ENCODE measurements at regions not wholly inside any gene's neighbourhood (a gene's known extent, or its start where the extent isn't known, plus 50 kb on each side); places are given as distances from the start of the nearest gene placed in this dataset.
"Not testable (repeated sequence)": the region's sequence is repeated elsewhere in the genome, so short reads cannot be mapped to it uniquely, and the experiment has no call there.

DNA sequence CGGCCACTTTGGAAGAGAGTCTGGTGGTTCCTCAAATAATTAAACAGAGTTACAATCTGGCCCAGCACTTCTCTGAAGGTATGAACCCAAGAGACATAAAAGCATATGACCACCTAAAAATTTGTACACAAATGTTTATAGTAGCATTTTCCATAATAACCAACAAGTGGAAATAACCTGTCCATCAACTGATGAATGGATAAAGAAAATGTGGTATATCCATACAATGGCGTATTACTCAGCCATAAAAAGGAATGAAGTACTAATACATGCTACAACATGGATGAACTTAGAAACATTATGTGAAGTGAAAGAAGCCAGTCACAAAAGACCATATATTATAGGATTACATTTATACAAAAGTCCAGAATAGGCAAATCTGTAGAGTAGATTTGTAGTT, 76.0 kb upstream of the RGPD5 start:
- no peak for DNase-seq (ENCODE audit: low read depth in 2 of 2)

- DNase-seq (ENCODE audit: low read depth in 2 of 2): no peak
These were observed 74.2 kb upstream of the RGPD5 start for GRCh38 chr2:109719871-109720270.

- DNase-seq (ENCODE audit: low read depth in 2 of 2): no peak
These were observed 73.6 kb upstream of the RGPD5 start for GRCh38 chr2:109720380-109721106.

- no peak for DNase-seq (ENCODE audit: low read depth in 2 of 2)
These were observed 73.0 kb upstream of the RGPD5 start for GRCh38 chr2:109721135-109721534.

GRCh38 chr2:109721626-109722025, 72.5 kb upstream of the RGPD5 start:
- DNase-seq (ENCODE audit: low read depth in 2 of 2): no peak

DNA sequence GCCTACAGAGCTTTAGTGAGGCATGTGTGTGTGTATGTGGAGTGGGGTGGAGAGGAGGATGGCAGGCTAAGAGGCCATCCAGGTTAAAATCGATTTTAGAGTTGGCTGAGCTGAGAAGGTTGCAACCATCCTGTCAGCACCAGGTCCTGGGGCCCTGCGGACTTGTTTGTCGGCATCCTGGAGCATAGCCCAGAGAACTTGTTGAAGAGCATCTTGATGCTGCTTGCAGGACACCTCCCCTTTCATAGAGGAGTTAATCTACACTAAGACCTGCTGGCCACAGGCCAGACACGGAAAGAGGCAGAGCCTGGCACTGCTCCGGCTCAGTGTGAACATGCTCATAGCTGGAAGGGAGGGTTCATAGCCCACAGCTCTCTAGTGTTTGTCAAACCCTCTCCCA, 72.1 kb upstream of the RGPD5 start:
- no peak for DNase-seq (ENCODE audit: low read depth in 2 of 2)

DNA sequence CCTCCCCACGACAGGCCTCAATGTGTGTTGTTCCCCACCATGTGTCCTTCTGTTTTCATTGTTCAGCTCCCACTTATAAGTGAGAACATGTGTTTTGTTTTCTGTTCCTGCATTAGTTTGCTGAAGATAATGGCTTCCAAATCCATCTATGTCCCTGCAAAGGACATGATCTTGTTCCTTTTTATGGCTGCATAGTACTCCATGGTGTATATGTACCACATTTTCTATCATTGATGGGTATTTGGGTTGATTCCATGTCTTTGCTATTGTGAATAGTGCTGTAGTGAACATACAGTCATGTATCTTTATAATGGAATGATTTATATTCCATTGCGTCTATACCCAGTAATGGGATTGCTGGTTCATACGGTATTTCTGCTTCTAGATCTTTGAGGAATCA, 71.5 kb upstream of the RGPD5 start:
- not testable (repeated sequence) for DNase-seq (ENCODE audit: low read depth in 2 of 2)

DNA sequence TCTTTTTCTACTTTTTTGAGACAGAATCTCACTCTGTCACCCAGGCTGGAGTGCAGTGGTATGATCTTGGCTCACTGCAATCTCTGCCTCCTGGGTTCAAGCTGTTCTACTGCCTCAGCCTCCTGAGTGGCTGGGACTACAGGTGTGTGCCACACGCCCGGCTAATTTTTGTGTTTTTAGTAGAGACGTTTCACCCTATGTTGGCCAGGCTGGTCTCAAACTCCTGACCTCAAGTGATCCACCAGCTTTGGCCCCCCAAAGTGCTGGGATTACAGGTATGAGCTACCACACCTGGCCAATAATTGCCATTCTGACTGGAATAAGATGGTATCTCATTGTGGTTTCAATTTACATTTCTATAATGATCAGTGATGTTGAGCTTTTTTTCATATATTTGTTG, 71.0 kb upstream of the RGPD5 start:
- DNase-seq (ENCODE audit: low read depth in 2 of 2): not testable (repeated sequence)

GRCh38 chr2:109724533-109725460, 69.3 kb upstream of the RGPD5 start:
- no peak for DNase-seq (ENCODE audit: low read depth in 2 of 2)

DNA sequence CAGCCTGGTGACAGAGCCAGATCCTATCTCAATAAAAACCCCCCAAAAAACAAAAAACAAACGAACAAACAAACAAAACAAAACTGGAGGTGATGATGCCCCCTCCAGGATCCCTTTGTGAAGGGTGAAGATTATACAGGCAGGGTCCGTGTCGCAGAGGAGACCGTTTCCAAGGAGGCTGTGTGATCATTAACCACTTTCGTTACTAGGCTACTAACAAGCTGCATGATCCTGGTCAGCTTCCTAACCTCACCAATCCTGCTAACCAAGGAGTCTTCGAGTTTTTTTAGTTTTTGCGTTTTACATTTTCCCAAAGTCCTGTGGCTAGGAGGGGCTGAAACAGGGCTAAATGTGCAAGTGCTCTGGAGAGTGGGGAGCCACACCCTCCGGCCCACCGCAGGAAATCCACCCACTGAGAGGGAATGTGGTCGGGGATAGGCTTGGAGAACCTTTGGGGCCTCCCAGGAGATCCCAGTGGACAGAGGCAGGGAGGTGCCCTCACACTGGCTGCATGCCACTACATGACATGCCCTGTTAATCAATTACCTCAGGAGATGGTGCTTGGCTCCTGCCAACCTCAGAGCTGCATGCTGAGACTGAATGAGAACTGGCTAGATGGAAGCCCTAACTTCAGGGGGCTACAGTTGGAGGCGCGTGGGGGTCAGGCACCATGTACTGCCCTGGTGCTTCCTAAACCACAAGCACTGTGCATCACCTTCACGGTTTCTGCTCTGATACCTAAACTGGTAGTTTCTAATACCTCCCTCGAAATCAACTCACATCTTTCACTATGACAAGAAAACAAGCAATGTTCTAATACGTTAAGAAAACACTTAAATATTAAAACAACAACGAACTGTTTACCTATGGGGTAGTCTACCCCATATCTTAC, 67.5 kb upstream of the RGPD5 start:
- no peak for DNase-seq (ENCODE audit: low read depth in 2 of 2)

- no peak for DNase-seq (ENCODE audit: low read depth in 2 of 2)
These were observed 66.1 kb upstream of the RGPD5 start for GRCh38 chr2:109727929-109728447.

DNA sequence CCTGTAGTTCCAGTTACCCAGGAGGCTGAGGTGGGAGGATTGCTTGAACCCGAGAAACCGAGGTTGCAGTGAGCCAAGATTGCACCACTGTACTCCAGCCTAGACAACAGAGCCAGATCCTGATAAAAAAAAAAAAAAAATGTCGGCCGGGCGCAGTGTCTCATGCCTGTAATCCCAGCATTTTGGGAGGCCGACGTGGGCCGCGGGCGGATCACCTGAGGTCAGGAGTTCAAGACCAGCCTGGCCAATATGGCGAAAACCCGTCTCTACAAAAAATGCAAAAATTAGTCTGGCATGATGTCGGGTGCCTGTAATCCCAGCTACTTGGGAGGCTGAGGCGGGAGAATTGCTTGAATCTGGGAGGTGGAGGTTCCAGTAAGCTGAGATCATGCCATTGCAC, 60.4 kb upstream of the RGPD5 start:
- DNase-seq (ENCODE audit: low read depth in 2 of 2): not testable (repeated sequence)

DNA sequence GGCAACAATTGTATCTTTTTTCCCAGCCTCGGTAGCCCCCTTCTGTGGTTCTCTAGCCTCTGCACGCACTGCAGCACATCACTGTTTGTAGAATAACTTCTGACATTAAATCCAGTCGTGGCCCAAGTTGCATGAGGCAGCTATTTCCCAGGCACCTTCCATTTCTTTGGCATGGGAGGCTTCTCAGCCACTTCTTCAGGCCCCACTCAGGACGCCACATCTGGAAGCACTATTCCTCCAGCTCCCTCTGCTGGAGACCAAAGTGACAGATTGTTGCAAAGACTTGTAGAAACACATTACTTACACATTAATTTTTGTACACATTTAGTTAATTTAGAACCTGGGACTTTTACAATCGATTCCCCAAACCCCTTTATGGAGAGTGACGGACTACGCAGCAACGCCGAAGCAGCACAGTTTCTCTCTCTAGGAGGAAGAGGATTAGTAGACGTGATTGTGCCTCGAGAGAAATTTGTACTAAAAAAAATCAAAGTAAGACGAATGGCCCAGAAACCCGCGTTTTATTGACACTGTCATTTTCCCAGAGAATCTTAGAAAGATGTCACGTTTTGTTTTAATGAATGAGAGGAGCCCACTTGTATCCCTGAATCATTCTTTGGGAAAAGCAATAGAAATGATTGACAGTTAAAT, 57.8 kb upstream of the RGPD5 start:
- DNase-seq (ENCODE audit: low read depth in 2 of 2): peak; percentile 27 to 64
